NOMO-1 treated with dmso at 0.1 percent for 144 hours (cell line): ENCODE measurements at regions not wholly inside any gene's neighbourhood (a gene's known extent, or its start where the extent isn't known, plus 50 kb on each side); places are given as distances from the start of the nearest gene placed in this dataset.
A peak's percentile ranks its signal among the peaks of the same experiment; 100 is the strongest.

Experiments
- DNase-seq: peaks from one replicate; lab custom pipeline; 2025; ENCODE audit not compliant: unreplicated experiment; lab: John Stamatoyannopoulos, UW

GRCh38 chr10:4775808-4776207, 50.2 kb upstream of the AKR1E2 start:
- no peak for DNase-seq

GRCh38 chr10:4772202-4772570, 53.8 kb upstream of the AKR1E2 start:
- no peak for DNase-seq

GRCh38 chr10:4771554-4772201, 54.3 kb upstream of the AKR1E2 start:
- DNase-seq = no peak

GRCh38 chr10:4770801-4771553, 55.0 kb upstream of the AKR1E2 start:
- DNase-seq = peak; percentile 36

GRCh38 chr10:4768416-4768815, 57.6 kb upstream of the AKR1E2 start:
- no peak for DNase-seq

- DNase-seq = no peak
Observed at GRCh38 chr10:4767033-4767814, 58.8 kb upstream of the AKR1E2 start.

GRCh38 chr10:4766454-4766853, 59.6 kb upstream of the AKR1E2 start:
- DNase-seq = no peak

- no peak for DNase-seq
Observed at GRCh38 chr10:4765428-4765827, 60.6 kb upstream of the AKR1E2 start.

- no peak for DNase-seq
Observed at GRCh38 chr10:4763960-4764428, 62.0 kb upstream of the AKR1E2 start.

- DNase-seq = no peak
Observed at GRCh38 chr10:4763513-4763912, 62.5 kb upstream of the AKR1E2 start.

GRCh38 chr10:4758256-4758655, 67.8 kb upstream of the AKR1E2 start:
- DNase-seq = no peak

- DNase-seq = no peak
Observed at GRCh38 chr10:4755286-4755989, 70.6 kb upstream of the AKR1E2 start.

GRCh38 chr10:4754143-4754542, 71.9 kb upstream of the AKR1E2 start:
- no peak for DNase-seq

- DNase-seq = no peak
Observed at GRCh38 chr10:4751211-4751610, 74.8 kb upstream of the AKR1E2 start.

GRCh38 chr10:4749271-4749574, 76.8 kb upstream of the AKR1E2 start:
- DNase-seq = no peak

GRCh38 chr10:4748491-4749270, 77.3 kb upstream of the AKR1E2 start:
- DNase-seq = no peak

GRCh38 chr10:4742217-4742616, 83.8 kb upstream of the AKR1E2 start:
- no peak for DNase-seq

- no peak for DNase-seq
Observed at GRCh38 chr10:4740471-4740870, 85.5 kb upstream of the AKR1E2 start.

- no peak for DNase-seq
Observed at GRCh38 chr10:4736608-4737007, 89.4 kb upstream of the AKR1E2 start.

GRCh38 chr10:4736183-4736582, 89.8 kb upstream of the AKR1E2 start:
- no peak for DNase-seq

GRCh38 chr10:4733843-4734224, 92.2 kb upstream of the AKR1E2 start:
- DNase-seq = no peak
